C4-2B (cell line): ENCODE measurements at regions not wholly inside any gene's neighbourhood (a gene's known extent, or its start where the extent isn't known, plus 50 kb on each side); places are given as distances from the start of the nearest gene placed in this dataset.

Experiments used
- H3K27ac ChIP-seq: fragments of 450-650 bp; 2 replicates; pipeline ENCODE4 v1.5.1; 2017
- CTCF ChIP-seq: fragments of 450-650 bp; conservative IDR thresholded peaks from 2 replicates; pipeline ENCODE4 v1.5.1; 2017; ENCODE audit warnings: mild to moderate bottlenecking
- ZFX ChIP-seq: fragments of 450-650 bp; IDR thresholded peaks from 2 replicates; pipeline ENCODE4 v1.6.1; 2017

GRCh38 chr14:37974421-37974820 lies 233.3 kb upstream of the SSTR1 start:
- H3K27ac ChIP-seq, result no peak overlapping the region
- TF ChIP-seq CTCF, result no peak
- no peak for TF ChIP-seq ZFX

- no peak overlapping the region for H3K27ac ChIP-seq
- no peak for TF ChIP-seq ZFX
- no peak for TF ChIP-seq CTCF
Observed at GRCh38 chr14:37977481-37977880, 230.2 kb upstream of the SSTR1 start.

- no peak overlapping the region for H3K27ac ChIP-seq
- TF ChIP-seq CTCF (peak; percentile 84), ZFX (no peak)
Observed at GRCh38 chr14:37985826-37986470, 221.8 kb upstream of the SSTR1 start.

GRCh38 chr14:37988472-37988871 lies 219.2 kb upstream of the SSTR1 start:
- no peak overlapping the region for H3K27ac ChIP-seq
- TF ChIP-seq CTCF (no peak), ZFX (no peak)

- H3K27ac ChIP-seq, result no peak overlapping the region
- TF ChIP-seq CTCF (no peak), ZFX (no peak)
Observed at GRCh38 chr14:37991027-37991426, 216.7 kb upstream of the SSTR1 start.

GRCh38 chr14:37992499-37992898 lies 215.2 kb upstream of the SSTR1 start:
- no peak for TF ChIP-seq ZFX
- no peak for TF ChIP-seq CTCF
- H3K27ac ChIP-seq, result no peak overlapping the region

- no peak overlapping the region for H3K27ac ChIP-seq
Observed at GRCh38 chr14:37994846-37995372, 212.8 kb upstream of the SSTR1 start.

More at GRCh38 chr14:37994846-37995372, 212.8 kb upstream of the SSTR1 start:
- TF ChIP-seq CTCF, result no peak
- TF ChIP-seq ZFX, result no peak
